Natural killer cell (primary cell): ENCODE measurements at regions not wholly inside any gene's neighbourhood (a gene's known extent, or its start where the extent isn't known, plus 50 kb on each side); places are given as distances from the start of the nearest gene placed in this dataset.

Source experiments
- ATAC-seq, 3 donors: fragments of 150-1000 bp in 2 of 3; fragments of 200-7000 bp in 1 of 3; cut with Tn5 transposase; 1 replicate in 1 of 3; 2 replicates in 2 of 3; pipeline ENCODE4 v1.10.0; 2021; ENCODE audit warnings: mild to moderate bottlenecking in 2 of 3, moderate library complexity in 2 of 3
- DNase-seq, 2 donors: peaks; one replicate each; pipeline versions ENCODE4 v3.0.0 to v3.0.0-alpha.2; 2013 to 2021; ENCODE audit warnings: mixed read lengths in 1 of 2
- H3K27ac ChIP-seq: one replicate; pipeline ENCODE4 v1.5.1; 2013; ENCODE audit warnings: mild to moderate bottlenecking, low read length
- H3K27me3 ChIP-seq: one replicate; pipeline ENCODE4 v1.6.1; 2013; ENCODE audit warnings: low read length; ENCODE audit not compliant: control insufficient read depth, insufficient read depth
- H3K36me3 ChIP-seq: one replicate; pipeline ENCODE4 v1.6.1; 2013; ENCODE audit warnings: low read length; ENCODE audit not compliant: control insufficient read depth, insufficient read depth
- H3K4me1 ChIP-seq: one replicate; pipeline ENCODE4 v1.6.1; 2013; ENCODE audit warnings: low read length; ENCODE audit not compliant: control insufficient read depth, insufficient read depth
- H3K4me3 ChIP-seq: one replicate; pipeline ENCODE4 v1.5.1; 2013; ENCODE audit warnings: low read length
- H3K9me3 ChIP-seq: one replicate; pipeline ENCODE4 v1.6.1; 2013; ENCODE audit warnings: low read length; ENCODE audit not compliant: control insufficient read depth, insufficient read depth
- H3K27ac Mint-ChIP-seq, 2 donors: one replicate each; pipeline ENCODE4 v1.8.0; 2022; ENCODE audit warnings: mild to moderate bottlenecking in 2 of 2, mixed read lengths in 2 of 2, moderate library complexity in 1 of 2
- H3K27me3 Mint-ChIP-seq, 2 donors: one replicate each; pipeline ENCODE4 v1.8.0; 2022; ENCODE audit warnings: low read depth in 2 of 2, mixed read lengths in 2 of 2
- H3K36me3 Mint-ChIP-seq: one replicate; pipeline ENCODE4 v1.8.0; 2022; ENCODE audit warnings: mixed read lengths
- H3K4me1 Mint-ChIP-seq, 2 donors: one replicate each; pipeline ENCODE4 v1.8.0; 2022; ENCODE audit warnings: mixed read lengths in 2 of 2
- H3K4me3 Mint-ChIP-seq: one replicate; pipeline ENCODE4 v1.8.0; 2022; ENCODE audit warnings: mild to moderate bottlenecking, moderate library complexity, mixed read lengths
- H3K9me3 Mint-ChIP-seq, 2 donors: one replicate each; pipeline ENCODE4 v1.8.0; 2022; ENCODE audit warnings: mixed read lengths in 2 of 2
- WGBS: methylation state at CpG from one replicate; pipeline ENCODE4 v1.1.7; 2013; ENCODE audit warnings: missing lambda C conversion rate; ENCODE audit not compliant: insufficient coverage; 5-methylcytosine and 5-hydroxymethylcytosine counted together
- intact Hi-C: fragments of 100-400 bp; cut with micrococcal nuclease; formaldehyde crosslinking; loops from one replicate; pipeline ENCODE4 v1.14.2; 2022
- TF ChIP-seq, protein P1 (sequence below): fragments of 200-600 bp; IDR thresholded peaks from one replicate; pipeline ENCODE4 v1.8.0; 2022; ENCODE audit warnings: antibody characterized with exemption

DNA sequence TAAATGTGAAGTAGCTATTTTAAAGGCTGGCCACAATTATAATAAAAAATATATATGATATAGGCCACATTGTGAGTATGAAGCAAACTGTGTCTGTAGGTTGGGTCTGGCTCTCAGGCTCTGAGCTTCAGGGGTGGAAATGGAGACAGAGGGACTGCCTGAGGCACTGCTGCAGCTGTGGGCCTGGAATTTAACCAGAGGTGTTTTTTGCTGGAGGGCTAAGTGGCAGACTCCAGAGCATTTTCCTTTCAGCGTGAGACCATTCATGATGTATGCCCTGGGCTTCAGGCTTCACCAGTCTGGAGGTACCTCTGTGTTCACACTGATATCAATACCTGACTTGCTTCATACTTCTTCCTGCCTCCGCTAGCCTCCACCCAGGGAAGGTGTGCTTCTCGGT is 64.9 kb upstream of the IL12B start:
- intact Hi-C loops, result no loop called here
- Histone ChIP-seq H3K36me3 (no peaks in the 10 kb centered on the region), H3K9me3 (no peaks in the 10 kb centered on the region), H3K27ac (no peak overlapping the region), H3K27me3 (no peaks in the 10 kb centered on the region), H3K4me1 (no peaks in the 10 kb centered on the region), H3K4me3 (no peak overlapping the region)
- Mint-ChIP-seq H3K27me3 (peaks cover 9 to 13% of the 10 kb centered on the region in 2 donors), H3K4me3 (no peak overlapping the region), H3K9me3 (no peaks in the 10 kb centered on the region), H3K4me1 (no peaks in the 10 kb centered on the region), H3K27ac (no peak overlapping the region), H3K36me3 (no peaks in the 10 kb centered on the region)
- DNase-seq, result no peak
- no peak for ATAC-seq
- 100% methylated on average over 1 of the region's 3 CpGs for WGBS
- TF ChIP-seq, protein P1, sequence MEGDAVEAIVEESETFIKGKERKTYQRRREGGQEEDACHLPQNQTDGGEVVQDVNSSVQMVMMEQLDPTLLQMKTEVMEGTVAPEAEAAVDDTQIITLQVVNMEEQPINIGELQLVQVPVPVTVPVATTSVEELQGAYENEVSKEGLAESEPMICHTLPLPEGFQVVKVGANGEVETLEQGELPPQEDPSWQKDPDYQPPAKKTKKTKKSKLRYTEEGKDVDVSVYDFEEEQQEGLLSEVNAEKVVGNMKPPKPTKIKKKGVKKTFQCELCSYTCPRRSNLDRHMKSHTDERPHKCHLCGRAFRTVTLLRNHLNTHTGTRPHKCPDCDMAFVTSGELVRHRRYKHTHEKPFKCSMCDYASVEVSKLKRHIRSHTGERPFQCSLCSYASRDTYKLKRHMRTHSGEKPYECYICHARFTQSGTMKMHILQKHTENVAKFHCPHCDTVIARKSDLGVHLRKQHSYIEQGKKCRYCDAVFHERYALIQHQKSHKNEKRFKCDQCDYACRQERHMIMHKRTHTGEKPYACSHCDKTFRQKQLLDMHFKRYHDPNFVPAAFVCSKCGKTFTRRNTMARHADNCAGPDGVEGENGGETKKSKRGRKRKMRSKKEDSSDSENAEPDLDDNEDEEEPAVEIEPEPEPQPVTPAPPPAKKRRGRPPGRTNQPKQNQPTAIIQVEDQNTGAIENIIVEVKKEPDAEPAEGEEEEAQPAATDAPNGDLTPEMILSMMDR, result no peak

DNA sequence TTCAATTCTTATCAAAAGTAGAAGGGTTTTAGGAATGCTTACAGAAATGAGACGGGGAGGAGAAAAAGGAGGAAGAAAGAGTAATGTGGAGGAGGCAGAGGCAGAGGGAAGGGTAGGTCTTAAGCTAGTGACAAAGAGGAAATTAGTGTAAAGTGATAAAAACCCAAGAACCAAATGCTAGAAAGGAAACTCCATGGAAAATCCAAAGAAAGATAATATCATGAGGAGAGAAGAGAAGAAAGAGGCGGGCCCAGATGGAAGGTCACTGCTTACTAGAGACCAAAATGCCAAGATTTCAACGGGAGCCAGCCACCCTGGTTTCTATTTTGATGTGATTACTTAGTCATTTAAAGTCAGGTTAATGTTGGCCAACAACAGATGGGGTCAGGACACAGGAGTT is 68.6 kb upstream of the IL12B start:
- H3K9me3 Mint-ChIP-seq, result no peaks in the 10 kb centered on the region
- H3K4me1 Mint-ChIP-seq, result no peaks in the 10 kb centered on the region
- H3K4me3 Mint-ChIP-seq, result no peak overlapping the region

GRCh38 chr5:159400476-159400875 is 70.2 kb upstream of the IL12B start:
- Mint-ChIP-seq H3K27me3 (peaks cover 8 to 12% of the 10 kb centered on the region in 2 donors), H3K9me3 (no peaks in the 10 kb centered on the region), H3K4me3 (no peak overlapping the region), H3K36me3 (no peaks in the 10 kb centered on the region), H3K27ac (no peak overlapping the region), H3K4me1 (no peaks in the 10 kb centered on the region)
- ATAC-seq (no peak), DNase-seq (no peak)
- Histone ChIP-seq H3K9me3 (no peaks in the 10 kb centered on the region), H3K27me3 (no peaks in the 10 kb centered on the region), H3K4me1 (no peaks in the 10 kb centered on the region), H3K27ac (no peak overlapping the region), H3K4me3 (no peak overlapping the region), H3K36me3 (no peaks in the 10 kb centered on the region)
- TF ChIP-seq, protein P1, result no peak
- intact Hi-C loops, result no loop called here
- 92% methylated on average over 3 of the region's 3 CpGs for WGBS

More for the DNA sequence above, 68.6 kb upstream of the IL12B start:
- TF ChIP-seq, protein P1, result no peak
- Histone ChIP-seq H3K36me3 (no peaks in the 10 kb centered on the region), H3K9me3 (no peaks in the 10 kb centered on the region), H3K27me3 (no peaks in the 10 kb centered on the region), H3K4me3 (no peak overlapping the region), H3K4me1 (no peaks in the 10 kb centered on the region), H3K27ac (no peak overlapping the region)
- no peak for ATAC-seq
- H3K27ac Mint-ChIP-seq, result no peak overlapping the region
- intact Hi-C loops, result no loop called here
- peaks cover 10 to 13% of the 10 kb centered on the region in 2 donors for H3K27me3 Mint-ChIP-seq
- 74% methylated on average over 3 of the region's 3 CpGs for WGBS
- no peaks in the 10 kb centered on the region for H3K36me3 Mint-ChIP-seq
- DNase-seq, result no peak

GRCh38 chr5:159402311-159402710 is 72.0 kb upstream of the IL12B start:
- WGBS, result 89% methylated on average over 1 of the region's 1 CpG
- Mint-ChIP-seq H3K27me3 (peaks cover 12 to 18% of the 10 kb centered on the region in 2 donors), H3K27ac (no peak overlapping the region), H3K36me3 (peaks cover 5% of the 10 kb centered on the region), H3K9me3 (no peaks in the 10 kb centered on the region), H3K4me1 (peaks cover 0 to 3% of the 10 kb centered on the region in 2 donors), H3K4me3 (no peak overlapping the region)
- ATAC-seq (no peak), DNase-seq (no peak)
- Histone ChIP-seq H3K4me3 (no peak overlapping the region), H3K4me1 (no peaks in the 10 kb centered on the region), H3K27ac (no peak overlapping the region), H3K36me3 (no peaks in the 10 kb centered on the region), H3K27me3 (no peaks in the 10 kb centered on the region), H3K9me3 (no peaks in the 10 kb centered on the region)
- intact Hi-C loops, result no loop called here
- TF ChIP-seq, protein P1, result no peak
